ENCODE measurements at regions not wholly inside any gene's neighbourhood (a gene's known extent, or its start where the extent isn't known, plus 50 kb on each side); places are given as distances from the start of the nearest gene placed in this dataset.

DNA sequence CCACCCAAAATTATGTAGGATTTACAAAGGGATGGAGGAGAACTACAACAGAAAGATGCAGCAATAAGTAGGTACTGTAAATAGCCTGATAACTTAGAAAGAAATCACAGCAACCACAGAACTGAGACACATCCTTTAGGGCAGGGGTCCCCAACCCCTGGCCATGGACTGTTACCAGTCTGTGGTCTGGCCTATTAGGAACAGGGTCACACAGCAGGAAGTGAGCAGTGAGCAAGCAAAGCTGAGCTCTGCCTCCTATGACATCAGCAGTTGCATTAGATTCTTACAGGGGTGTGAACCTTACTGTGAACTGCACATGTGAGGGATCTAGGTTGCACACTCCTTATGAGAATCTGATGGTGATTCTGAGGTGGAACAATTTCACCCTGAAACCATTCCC is 997.6 kb downstream of the DIAPH3 start:
- no peaks in the 10 kb centered on the region for H3K36me3 ChIP-seq (replicated peaks in 1 of 2; ENCODE audit: insufficient read depth in 1 of 2, low read depth in 2 of 2)
- H3K4me1 ChIP-seq: no peaks in the 10 kb centered on the region
- intact Hi-C loops (cut with DNase I): no loop called here
- H3K4me3 ChIP-seq: no peak overlapping the region
- no peak overlapping the region for H3K27ac ChIP-seq
- no peak for TF ChIP-seq POLR2A (IDR thresholded peaks at IDR 0.05)
- TF ChIP-seq, protein P1, sequence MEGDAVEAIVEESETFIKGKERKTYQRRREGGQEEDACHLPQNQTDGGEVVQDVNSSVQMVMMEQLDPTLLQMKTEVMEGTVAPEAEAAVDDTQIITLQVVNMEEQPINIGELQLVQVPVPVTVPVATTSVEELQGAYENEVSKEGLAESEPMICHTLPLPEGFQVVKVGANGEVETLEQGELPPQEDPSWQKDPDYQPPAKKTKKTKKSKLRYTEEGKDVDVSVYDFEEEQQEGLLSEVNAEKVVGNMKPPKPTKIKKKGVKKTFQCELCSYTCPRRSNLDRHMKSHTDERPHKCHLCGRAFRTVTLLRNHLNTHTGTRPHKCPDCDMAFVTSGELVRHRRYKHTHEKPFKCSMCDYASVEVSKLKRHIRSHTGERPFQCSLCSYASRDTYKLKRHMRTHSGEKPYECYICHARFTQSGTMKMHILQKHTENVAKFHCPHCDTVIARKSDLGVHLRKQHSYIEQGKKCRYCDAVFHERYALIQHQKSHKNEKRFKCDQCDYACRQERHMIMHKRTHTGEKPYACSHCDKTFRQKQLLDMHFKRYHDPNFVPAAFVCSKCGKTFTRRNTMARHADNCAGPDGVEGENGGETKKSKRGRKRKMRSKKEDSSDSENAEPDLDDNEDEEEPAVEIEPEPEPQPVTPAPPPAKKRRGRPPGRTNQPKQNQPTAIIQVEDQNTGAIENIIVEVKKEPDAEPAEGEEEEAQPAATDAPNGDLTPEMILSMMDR (IDR thresholded peaks at IDR 0.05): no peak
- DNase-seq: no peak
- H3K27me3 ChIP-seq: no peaks in the 10 kb centered on the region
- no peak for ATAC-seq
- no peaks in the 10 kb centered on the region for H3K9me3 ChIP-seq

DNA sequence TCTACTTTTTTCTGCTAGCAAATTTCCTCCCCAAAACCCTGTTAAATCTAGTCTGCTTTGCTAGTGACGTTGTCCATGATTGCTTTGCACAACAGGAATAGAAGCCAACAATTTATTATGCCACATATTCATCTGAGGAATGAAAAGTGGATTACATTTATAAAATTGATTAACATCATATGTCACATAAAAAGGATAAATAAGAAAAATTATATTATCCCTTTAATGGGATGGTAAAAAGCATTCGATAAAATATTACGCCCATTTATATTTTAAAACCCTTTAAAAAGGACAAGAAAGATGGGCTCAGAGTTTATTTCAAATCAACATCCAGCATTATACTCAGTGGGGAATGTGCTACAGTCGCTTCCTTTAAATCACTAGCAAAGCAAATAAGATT is 991.7 kb downstream of the DIAPH3 start:
- H3K36me3 ChIP-seq (replicated peaks in 1 of 2; ENCODE audit: insufficient read depth in 1 of 2, low read depth in 2 of 2): no peaks in the 10 kb centered on the region
- ATAC-seq (no peak), DNase-seq (no peak)
- no peak overlapping the region for H3K4me3 ChIP-seq
- TF ChIP-seq, protein P1 (IDR thresholded peaks at IDR 0.05): no peak
- no peak for TF ChIP-seq POLR2A (IDR thresholded peaks at IDR 0.05)
- H3K4me1 ChIP-seq: peaks cover 8% of the 10 kb centered on the region
- H3K27me3 ChIP-seq: no peaks in the 10 kb centered on the region
- intact Hi-C loops (cut with DNase I): no loop called here
- no peak overlapping the region for H3K27ac ChIP-seq
- H3K9me3 ChIP-seq: no peaks in the 10 kb centered on the region
- WGBS, 2 donors: 63 to 74% methylated on average over 4 of the region's 4 CpGs

DNA sequence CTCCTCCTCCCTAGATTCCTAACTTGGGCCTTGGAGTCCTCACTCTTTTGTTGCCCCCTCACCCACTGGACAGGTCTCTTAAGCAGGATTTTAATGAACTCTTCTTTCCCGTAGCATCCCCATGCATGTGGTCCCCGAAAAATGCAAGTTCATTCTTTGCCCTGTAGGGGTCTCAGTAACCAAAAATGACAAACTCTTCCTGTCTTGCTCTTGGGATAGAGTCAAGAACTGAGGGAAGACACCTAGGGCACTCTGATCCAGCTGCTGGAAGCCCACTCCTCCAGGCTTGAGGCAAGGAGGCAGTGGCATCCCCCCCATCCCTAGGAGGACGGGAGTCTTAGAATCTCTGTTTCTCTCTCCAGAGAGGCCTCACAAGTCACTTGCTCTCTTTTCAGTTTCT is 987.0 kb downstream of the DIAPH3 start:
- TF ChIP-seq, protein P1 (IDR thresholded peaks at IDR 0.05): no peak
- ATAC-seq: no peak
- intact Hi-C loops (cut with DNase I): no loop called here
- Histone ChIP-seq H3K9me3 (no peaks in the 10 kb centered on the region), H3K36me3 (replicated peaks in 1 of 2; ENCODE audit: insufficient read depth in 1 of 2, low read depth in 2 of 2) (no peaks in the 10 kb centered on the region), H3K27me3 (no peaks in the 10 kb centered on the region), H3K4me3 (no peak overlapping the region), H3K4me1 (peaks cover 8% of the 10 kb centered on the region), H3K27ac (no peak overlapping the region)
- DNase-seq: no peak
- 91 to 100% methylated on average over 3 of the region's 3 CpGs for WGBS, 2 donors

DNA sequence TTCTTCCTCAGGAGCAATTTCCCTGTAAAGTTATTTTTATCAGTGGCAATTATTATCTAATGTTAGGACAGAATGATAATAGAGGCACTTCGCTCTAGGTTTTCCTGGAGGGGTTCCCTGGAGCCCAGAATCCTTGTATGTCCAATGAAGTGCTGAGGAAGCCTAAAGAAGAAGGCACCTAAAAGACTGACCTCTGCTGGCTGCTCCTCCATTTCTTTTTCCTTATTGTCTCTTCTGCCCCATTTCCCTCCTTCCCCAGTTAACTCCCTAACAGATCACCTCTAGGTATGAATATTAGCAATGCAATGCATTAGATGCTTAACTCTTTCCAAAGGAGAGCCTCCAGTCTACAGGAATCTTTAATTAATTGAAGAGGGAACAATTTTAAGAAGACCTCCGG is 985.4 kb downstream of the DIAPH3 start:
- Histone ChIP-seq H3K36me3 (replicated peaks in 1 of 2; ENCODE audit: insufficient read depth in 1 of 2, low read depth in 2 of 2) (no peaks in the 10 kb centered on the region), H3K4me1 (peaks cover 8% of the 10 kb centered on the region), H3K9me3 (no peaks in the 10 kb centered on the region), H3K4me3 (no peak overlapping the region), H3K27me3 (no peaks in the 10 kb centered on the region), H3K27ac (no peak overlapping the region)
- DNase-seq (no peak), ATAC-seq (no peak)
- intact Hi-C loops (cut with DNase I): no loop called here
- WGBS, 2 donors: 77 to 89% methylated on average over 2 of the region's 2 CpGs
- TF ChIP-seq POLR2A (IDR thresholded peaks at IDR 0.05): no peak
- TF ChIP-seq, protein P1 (IDR thresholded peaks at IDR 0.05): peak in 1 of 7 experiments; percentile 8

DNA sequence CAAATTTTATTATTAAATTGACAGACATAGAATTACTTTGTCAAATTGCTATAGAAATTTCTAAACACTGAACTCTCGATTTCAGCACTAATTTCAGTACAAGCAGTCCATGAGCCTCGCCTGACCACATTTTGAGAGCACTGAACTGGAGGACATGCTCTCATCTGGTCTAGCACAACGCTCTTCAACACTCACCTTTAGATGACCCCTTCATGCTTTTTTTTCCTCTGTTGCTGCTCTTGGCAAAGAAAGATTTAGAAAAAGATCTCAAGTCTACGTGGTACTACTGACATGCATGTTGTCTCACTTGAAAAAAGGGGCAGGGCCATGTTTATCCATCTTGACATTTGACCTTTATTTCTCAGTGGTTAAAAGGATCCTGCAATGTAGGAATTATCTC is 981.5 kb downstream of the DIAPH3 start:
- no peak for TF ChIP-seq POLR2A (IDR thresholded peaks at IDR 0.05)
- TF ChIP-seq, protein P1 (IDR thresholded peaks at IDR 0.05): no peak
- Histone ChIP-seq H3K27me3 (no peaks in the 10 kb centered on the region), H3K4me3 (no peak overlapping the region), H3K4me1 (no peaks in the 10 kb centered on the region), H3K27ac (no peak overlapping the region), H3K9me3 (no peaks in the 10 kb centered on the region), H3K36me3 (replicated peaks in 1 of 2; ENCODE audit: insufficient read depth in 1 of 2, low read depth in 2 of 2) (no peaks in the 10 kb centered on the region)
- 85 to 91% methylated on average over 4 of the region's 4 CpGs for WGBS, 2 donors
- no peak for DNase-seq
- intact Hi-C loops (cut with DNase I): no loop called here
- no peak for ATAC-seq
